Stimulated activated CD4-positive, alpha-beta T cell treated with anti-CD3 and anti-CD28 coated beads, Interleukin-12 subunit alpha, Interleukin-12 subunit beta, amount 100 ng/mL, for 48 hours (primary cell): ENCODE measurements at regions not wholly inside any gene's neighbourhood (a gene's known extent, or its start where the extent isn't known, plus 50 kb on each side); places are given as distances from the start of the nearest gene placed in this dataset.
"Not testable (repeated sequence)": the region's sequence is repeated elsewhere in the genome, so short reads cannot be mapped to it uniquely, and the experiment has no call there.

Experiments used
- DNase-seq, 3 donors: peaks; one replicate each; pipeline ENCODE4 v3.0.0-alpha.2; 2020; ENCODE audit warnings: low read depth in 2 of 3, low spot score in 1 of 3

GRCh38 chr1:182261655-182262054, 129.9 kb downstream of the GLUL start:
- no peak for DNase-seq

GRCh38 chr1:182260516-182260915, 131.1 kb downstream of the GLUL start:
- no peak for DNase-seq

GRCh38 chr1:182259968-182260367, 131.6 kb downstream of the GLUL start:
- no peak for DNase-seq

GRCh38 chr1:182259229-182259872, 132.2 kb downstream of the GLUL start:
- DNase-seq = peak; percentile 14 to 42 (median 37)

- no peak for DNase-seq
Measured at GRCh38 chr1:182257369-182258063, 134.1 kb downstream of the GLUL start.

- DNase-seq = no peak
Measured at GRCh38 chr1:182256931-182257330, 134.7 kb downstream of the GLUL start.

GRCh38 chr1:182255494-182255893, 136.1 kb downstream of the GLUL start:
- DNase-seq = no peak

GRCh38 chr1:182253319-182253860, 138.2 kb downstream of the GLUL start:
- no peak for DNase-seq

GRCh38 chr1:182251561-182251960, 140.0 kb downstream of the GLUL start:
- DNase-seq = no peak

- peak; percentile 49 to 66 (median 61) for DNase-seq
Measured at GRCh38 chr1:182249201-182249676, 142.4 kb downstream of the GLUL start.

- peak; percentile 39 to 56 (median 40) for DNase-seq
Measured at GRCh38 chr1:182248721-182249120, 142.9 kb downstream of the GLUL start.

GRCh38 chr1:182247813-182248212, 143.8 kb downstream of the GLUL start:
- not testable (repeated sequence) for DNase-seq

- DNase-seq = no peak
Measured at GRCh38 chr1:182246783-182247182, 144.8 kb downstream of the GLUL start.

GRCh38 chr1:182245040-182245439, 146.6 kb downstream of the GLUL start:
- no peak for DNase-seq

- no peak for DNase-seq
Measured at GRCh38 chr1:182244451-182244850, 147.1 kb downstream of the GLUL start.

- no peak for DNase-seq
Measured at GRCh38 chr1:182242641-182243040, 148.9 kb downstream of the GLUL start.

GRCh38 chr1:182240085-182240484, 151.5 kb downstream of the GLUL start:
- DNase-seq = no peak

- DNase-seq = no peak
Measured at GRCh38 chr1:182238421-182238820, 153.2 kb downstream of the GLUL start.

- DNase-seq = no peak
Measured at GRCh38 chr1:182237329-182237728, 154.3 kb downstream of the GLUL start.

GRCh38 chr1:182236651-182237077, 154.9 kb downstream of the GLUL start:
- DNase-seq = no peak

GRCh38 chr1:182235952-182236650, 155.5 kb downstream of the GLUL start:
- DNase-seq = no peak

GRCh38 chr1:182235604-182235951, 156.0 kb downstream of the GLUL start:
- no peak for DNase-seq
